IMR-90 (cell line): ENCODE measurements at regions not wholly inside any gene's neighbourhood (a gene's known extent, or its start where the extent isn't known, plus 50 kb on each side); places are given as distances from the start of the nearest gene placed in this dataset.

Experiments used
- ATAC-seq: fragments of 200-7000 bp; cut with Tn5 transposase; 2 replicates; pipeline ENCODE4 v1.9.1; 2020; ENCODE audit warnings: low read depth, mild to moderate bottlenecking, moderate library complexity
- BruUV-seq: library from RNA; stranded (reverse); fragments of 400-500 nt; replicated peaks from 2 replicates; lab custom pipeline; 2021; lab: Mats Ljungman, UMichigan
- CTCF ChIA-PET: fragments of 300-600 bp; formaldehyde crosslinking; extraction: SDS; loops from one replicate; lab custom pipeline; 2021; ENCODE audit warnings: antibody characterized with exemption; lab: Yijun Ruan, JAX
- POLR2A ChIA-PET: fragments of 300-600 bp; sonication (Branson Sonifier 250); formaldehyde crosslinking; loops from one replicate; lab custom pipeline; 2022; ENCODE audit warnings: antibody characterized with exemption; ENCODE audit not compliant: unreplicated experiment; lab: Charles Lee
- DNase-seq: peaks from one replicate; pipeline ENCODE4 v3.0.0; 2013
- H2AFZ ChIP-seq: replicated peaks from 2 replicates; pipeline ENCODE3; 2013; ENCODE audit warnings: low read length, mild to moderate bottlenecking; ENCODE audit not compliant: poor library complexity
- H2AK5ac ChIP-seq: 2 replicates; pipeline ENCODE4 v1.6.1; 2013; ENCODE audit warnings: low read depth, low read length, inconsistent platforms
- H2AK9ac ChIP-seq: replicated peaks from 2 replicates; pipeline ENCODE3; 2013; ENCODE audit warnings: mild to moderate bottlenecking, low read depth, low read length, moderate library complexity; ENCODE audit not compliant: poor library complexity
- H2BK120ac ChIP-seq: 2 replicates; pipeline ENCODE4 v1.6.1; 2013; ENCODE audit warnings: low read depth, low read length, inconsistent platforms
- H2BK15ac ChIP-seq: 3 replicates; pipeline ENCODE4 v1.6.1; 2013; ENCODE audit warnings: low read depth, low read length, inconsistent platforms
- H2BK20ac ChIP-seq: 2 replicates; pipeline ENCODE4 v1.6.1; 2013; ENCODE audit warnings: low read depth, mild to moderate bottlenecking, inconsistent platforms, low read length, moderate library complexity
- H2BK5ac ChIP-seq: 2 replicates; pipeline ENCODE4 v1.6.1; 2013; ENCODE audit warnings: mild to moderate bottlenecking, low read depth, low read length, inconsistent platforms; ENCODE audit not compliant: poor library complexity, severe bottlenecking
- H3K14ac ChIP-seq: replicated peaks from 2 replicates; pipeline ENCODE4 v1.6.1; 2013; ENCODE audit warnings: low read depth, low read length, inconsistent platforms
- H3K18ac ChIP-seq: 2 replicates; pipeline ENCODE4 v1.6.1; 2013; ENCODE audit warnings: low read depth, low read length, control low read depth
- H3K23ac ChIP-seq: 2 replicates; pipeline ENCODE4 v1.6.1; 2013; ENCODE audit warnings: low read depth, low read length, inconsistent platforms
- H3K27ac ChIP-seq: 2 replicates; pipeline ENCODE4 v1.5.1; 2013; ENCODE audit warnings: mild to moderate bottlenecking, control low read depth, low read length; ENCODE audit not compliant: insufficient read depth
- H3K27me3 ChIP-seq: 2 replicates; pipeline ENCODE4 v1.6.1; 2013; ENCODE audit warnings: low read length; ENCODE audit not compliant: control insufficient read depth, insufficient read depth
- H3K36me3 ChIP-seq: 2 replicates; pipeline ENCODE4 v1.6.1; 2013; ENCODE audit warnings: low read length, mixed read lengths; ENCODE audit not compliant: control insufficient read depth, insufficient read depth
- H3K4ac ChIP-seq: 2 replicates; pipeline ENCODE4 v1.6.1; 2013; ENCODE audit warnings: low read depth, low read length, inconsistent platforms
- H3K4me1 ChIP-seq: 2 replicates; pipeline ENCODE4 v1.6.1; 2013; ENCODE audit warnings: low read length, mixed read lengths; ENCODE audit not compliant: control insufficient read depth, insufficient read depth
- H3K4me2 ChIP-seq: 2 replicates; pipeline ENCODE4 v1.6.1; 2013; ENCODE audit warnings: low read depth, mild to moderate bottlenecking, control low read depth, low read length, moderate library complexity
- H3K4me3 ChIP-seq: 2 replicates; pipeline ENCODE4 v1.5.1; 2013; ENCODE audit warnings: low read depth, mild to moderate bottlenecking, control low read depth, low read length, moderate library complexity; ENCODE audit not compliant: insufficient read depth
- H3K56ac ChIP-seq: 2 replicates; pipeline ENCODE4 v1.6.1; 2013; ENCODE audit warnings: low read length, inconsistent platforms; ENCODE audit not compliant: insufficient read depth; ENCODE audit errors: extremely low read depth
- H3K79me1 ChIP-seq, 2 experiments: 2 replicates each; pipeline ENCODE4 v1.6.1; 2013; ENCODE audit warnings: low read length in 2 of 2, inconsistent platforms in 1 of 2, low read depth in 1 of 2
- H3K9ac ChIP-seq: 2 replicates; pipeline ENCODE4 v1.6.1; 2013; ENCODE audit warnings: low read depth, low read length, control low read depth
- H3K9me1 ChIP-seq: 2 replicates; pipeline ENCODE4 v1.6.1; 2013; ENCODE audit warnings: low read length, inconsistent platforms; ENCODE audit not compliant: insufficient read depth
- H3K9me3 ChIP-seq: 2 replicates; pipeline ENCODE4 v1.6.1; 2013; ENCODE audit warnings: low read length; ENCODE audit not compliant: control insufficient read depth, insufficient read depth
- H4K20me1 ChIP-seq: 2 replicates; pipeline ENCODE4 v1.6.1; 2013; ENCODE audit warnings: low read length, inconsistent platforms; ENCODE audit not compliant: insufficient read depth
- H4K5ac ChIP-seq: 2 replicates; pipeline ENCODE4 v1.6.1; 2013; ENCODE audit warnings: mild to moderate bottlenecking, low read depth, low read length, control low read depth
- H4K8ac ChIP-seq, 2 experiments: 2 replicates each; pipeline ENCODE4 v1.6.1; 2013; ENCODE audit warnings: low read depth in 2 of 2, low read length in 2 of 2, control low read depth in 1 of 2, inconsistent platforms in 1 of 2
- H4K91ac ChIP-seq: 2 replicates; pipeline ENCODE4 v1.6.1; 2013; ENCODE audit warnings: low read depth, low read length, inconsistent platforms; ENCODE audit not compliant: insufficient read depth
- BHLHE40 ChIP-seq: fragments of 150-350 bp; IDR thresholded peaks from 2 replicates; pipeline ENCODE4 v1.6.1; 2016; ENCODE audit warnings: mild to moderate bottlenecking, low read depth, low read length
- FOS ChIP-seq: fragments of 150-350 bp; IDR thresholded peaks from 2 replicates; pipeline ENCODE4 v1.6.1; 2016; ENCODE audit warnings: low read depth, low read length
- MAFK ChIP-seq: IDR thresholded peaks from 2 replicates; pipeline ENCODE4 v1.6.1; 2012; ENCODE audit warnings: low read depth, low read length, improper control_type of control experiment
- NFE2L2 ChIP-seq: fragments of 150-350 bp; IDR thresholded peaks from 2 replicates; pipeline ENCODE4 v1.6.1; 2016; ENCODE audit warnings: low read depth, mild to moderate bottlenecking, low read length
- RFX5 ChIP-seq: IDR thresholded peaks from 2 replicates; pipeline ENCODE4 v1.8.0; 2012; ENCODE audit warnings: low read depth, mild to moderate bottlenecking, low read length, moderate library complexity
- WGBS, 2 experiments: methylation state at CpG; one replicate each; pipeline versions ENCODE4 v1.1.5 to v1.1.7; 2013; ENCODE audit warnings: missing lambda C conversion rate in 2 of 2; ENCODE audit not compliant: insufficient read length in 1 of 2; ENCODE audit errors: extremely low coverage in 2 of 2; 5-methylcytosine and 5-hydroxymethylcytosine counted together
- dilution Hi-C: fragments of 300-500 bp; cut with HindIII; formaldehyde crosslinking; loops from one replicate; pipeline ENCODE4 v1.14.3; 2018; ENCODE audit warnings: low sequenced_read_pairs; ENCODE audit not compliant: unreplicated experiment
- in situ Hi-C: fragments of 300-500 bp; cut with MboI; formaldehyde crosslinking; loops from 3 replicates; pipeline ENCODE4 v1.14.3; 2019; ENCODE audit warnings: low sequenced_read_pairs, inconsistent platforms, mixed read lengths
- intact Hi-C: fragments of 100-400 bp; cut with micrococcal nuclease; formaldehyde crosslinking; loops from 2 replicates; pipeline ENCODE4 v1.10.0; 2022
- TF ChIP-seq, protein P1 (sequence below): fragments of 150-350 bp; IDR thresholded peaks from 2 replicates; pipeline ENCODE4 v1.6.1; 2017; ENCODE audit warnings: mild to moderate bottlenecking, antibody characterized with exemption, low read length, low read depth

- H2BK15ac ChIP-seq = peak overlapping the region; percentile 48; the same call in 1 of the 3 replicates
- peak overlapping the region; percentile 44; the same call in 1 of the 2 replicates for H2BK20ac ChIP-seq
- peak overlapping the region; percentile 69 for H2AK5ac ChIP-seq
- H3K23ac ChIP-seq = no peak overlapping the region
- peak overlapping the region; percentile 71 for H2BK120ac ChIP-seq
- DNase-seq (peak; percentile 20), ATAC-seq (no peak)
- no peak overlapping the region; the same call in 1 of the 2 replicates for H4K5ac ChIP-seq
- peaks cover 1% of the 10 kb centered on the region; the same call in 1 of the 2 replicates for H3K9me3 ChIP-seq
- TF ChIP-seq MAFK (no peak), FOS (no peak), BHLHE40 (no peak), NFE2L2 (no peak), RFX5 (no peak)
- TF ChIP-seq, protein P1, sequence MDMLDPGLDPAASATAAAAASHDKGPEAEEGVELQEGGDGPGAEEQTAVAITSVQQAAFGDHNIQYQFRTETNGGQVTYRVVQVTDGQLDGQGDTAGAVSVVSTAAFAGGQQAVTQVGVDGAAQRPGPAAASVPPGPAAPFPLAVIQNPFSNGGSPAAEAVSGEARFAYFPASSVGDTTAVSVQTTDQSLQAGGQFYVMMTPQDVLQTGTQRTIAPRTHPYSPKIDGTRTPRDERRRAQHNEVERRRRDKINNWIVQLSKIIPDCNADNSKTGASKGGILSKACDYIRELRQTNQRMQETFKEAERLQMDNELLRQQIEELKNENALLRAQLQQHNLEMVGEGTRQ = peak; percentile 74
- H2AK9ac ChIP-seq = peak overlapping the region; percentile 51
- H2BK5ac ChIP-seq = no peak overlapping the region
- peaks cover 15% of the 10 kb centered on the region for H3K9me1 ChIP-seq
- H3K27ac ChIP-seq = no peak overlapping the region
- ChIA-PET POLR2A (no interaction called here), CTCF (no interaction called here)
- peak overlapping the region; percentile 5; the same call in 1 of the 2 replicates for H3K18ac ChIP-seq
- dilution Hi-C loops = no loop called here
- H4K20me1 ChIP-seq = no peaks in the 10 kb centered on the region
- H3K4me1 ChIP-seq = peaks cover 33% of the 10 kb centered on the region
- H4K91ac ChIP-seq = peak overlapping the region; percentile 51; the same call in 1 of the 2 replicates
- WGBS, 2 experiments = 100% methylated on average over 1 of the region's 7 CpGs; no CpG with 5 or more reads in 1 of the 2 experiments
- H3K14ac ChIP-seq = peak overlapping the region; percentile 59; the same call in 1 of the 2 replicates
- H4K8ac ChIP-seq = peak overlapping the region; percentile 34 to 45; a peak in 1 of 4 replicates
- no peak overlapping the region for H3K4me3 ChIP-seq
- intact Hi-C loops = loop anchor here (10.0 kb wide), 1 partner anchor 118 kb away; no protein-coding TSS in a partner anchor
- no peak overlapping the region for H3K4me2 ChIP-seq
- H2AFZ ChIP-seq = peak overlapping the region; percentile 72
- in situ Hi-C loops = no loop called here
- H3K27me3 ChIP-seq = no peaks in the 10 kb centered on the region
- peaks cover 0 to 1% of the 10 kb centered on the region in 2 experiments; a peak in 1 of 4 replicates for H3K79me1 ChIP-seq
- no peak overlapping the region for H3K56ac ChIP-seq
- peak overlapping the region; percentile 64 for H3K4ac ChIP-seq
- no peaks in the 10 kb centered on the region for H3K36me3 ChIP-seq
- BruUV-seq = no TSS peak
- H3K9ac ChIP-seq = no peak overlapping the region
Observed at GRCh38 chr22:44366372-44367300, 53.9 kb upstream of the SHISAL1 start.
